GM18499 (cell line): ENCODE measurements at regions not wholly inside any gene's neighbourhood (a gene's known extent, or its start where the extent isn't known, plus 50 kb on each side); places are given as distances from the start of the nearest gene placed in this dataset.
"Not testable (repeated sequence)": the region's sequence is repeated elsewhere in the genome, so short reads cannot be mapped to it uniquely, and the experiment has no call there.

Experiments
- ATAC-seq: cut with Tn5 transposase; IDR thresholded peaks from one replicate; pipeline ENCODE4 v1.9.1; 2021; ENCODE audit warnings: moderate number of reproducible peaks; ENCODE audit not compliant: insufficient read depth, unreplicated experiment

DNA sequence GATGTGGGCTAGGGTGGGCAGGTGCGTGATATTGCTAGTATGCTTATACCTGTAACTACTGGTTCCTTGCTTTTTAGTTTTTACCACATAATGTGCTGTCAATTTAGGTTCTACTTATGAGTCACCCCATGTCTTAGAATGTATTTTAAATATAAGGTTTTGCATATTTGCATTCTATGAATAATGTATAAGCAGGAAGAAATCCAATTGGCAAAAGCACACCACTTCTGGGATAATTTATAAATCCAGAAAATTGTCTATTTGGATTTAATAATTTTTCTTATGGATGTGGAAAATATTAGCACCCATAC lies 421.6 kb downstream of the PCDH7 start:
- ATAC-seq: no peak

- no peak for ATAC-seq
Measured at GRCh38 chr4:31146366-31146765, 426.2 kb downstream of the PCDH7 start.

- no peak for ATAC-seq
Measured at GRCh38 chr4:31148990-31149389, 428.8 kb downstream of the PCDH7 start.

- no peak for ATAC-seq
Measured at GRCh38 chr4:31156221-31156620, 436.1 kb downstream of the PCDH7 start.

- ATAC-seq: no peak
Measured at GRCh38 chr4:31160146-31160545, 440.0 kb downstream of the PCDH7 start.

- no peak for ATAC-seq
Measured at GRCh38 chr4:31169846-31170245, 449.7 kb downstream of the PCDH7 start.

- ATAC-seq: no peak
Measured at GRCh38 chr4:31171362-31171761, 451.2 kb downstream of the PCDH7 start.

DNA sequence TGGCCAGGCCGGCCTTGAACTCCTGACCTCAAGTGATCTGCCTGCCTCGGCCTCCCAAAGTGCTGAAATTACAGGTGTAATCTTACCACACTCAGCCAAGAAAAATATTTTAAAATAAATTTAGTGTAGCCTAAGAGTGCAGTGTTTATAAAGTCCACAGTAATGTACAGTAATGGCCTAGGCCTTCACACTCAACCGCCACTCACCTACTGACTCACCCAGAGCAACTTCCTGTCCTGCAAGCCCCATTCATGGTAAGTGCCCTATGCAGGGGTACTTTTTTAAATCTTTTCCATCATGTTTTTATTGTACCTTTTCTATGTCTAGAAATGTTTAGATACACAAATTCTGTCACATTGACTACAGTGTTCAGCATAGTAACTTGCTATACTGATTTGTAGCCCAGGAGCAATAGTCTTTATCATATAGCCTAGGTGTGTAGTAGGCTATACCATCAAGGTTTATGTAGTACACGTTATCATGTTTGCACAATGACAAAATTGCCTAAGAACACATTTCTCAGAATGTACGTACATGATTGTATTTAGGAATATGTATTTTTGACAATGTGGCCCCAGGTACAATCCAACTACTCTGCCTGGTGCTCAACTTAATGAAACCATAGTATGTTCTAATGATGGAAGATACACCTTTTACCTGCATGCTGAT lies 455.2 kb downstream of the PCDH7 start:
- no peak for ATAC-seq

GRCh38 chr4:31183256-31183655 lies 463.1 kb downstream of the PCDH7 start:
- ATAC-seq: no peak

- no peak for ATAC-seq
Measured at GRCh38 chr4:31185014-31185585, 464.9 kb downstream of the PCDH7 start.

- ATAC-seq: no peak
Measured at GRCh38 chr4:31187979-31188378, 467.8 kb downstream of the PCDH7 start.

- no peak for ATAC-seq
Measured at GRCh38 chr4:31189938-31190337, 469.8 kb downstream of the PCDH7 start.

GRCh38 chr4:31190671-31191070 lies 470.5 kb downstream of the PCDH7 start:
- no peak for ATAC-seq

DNA sequence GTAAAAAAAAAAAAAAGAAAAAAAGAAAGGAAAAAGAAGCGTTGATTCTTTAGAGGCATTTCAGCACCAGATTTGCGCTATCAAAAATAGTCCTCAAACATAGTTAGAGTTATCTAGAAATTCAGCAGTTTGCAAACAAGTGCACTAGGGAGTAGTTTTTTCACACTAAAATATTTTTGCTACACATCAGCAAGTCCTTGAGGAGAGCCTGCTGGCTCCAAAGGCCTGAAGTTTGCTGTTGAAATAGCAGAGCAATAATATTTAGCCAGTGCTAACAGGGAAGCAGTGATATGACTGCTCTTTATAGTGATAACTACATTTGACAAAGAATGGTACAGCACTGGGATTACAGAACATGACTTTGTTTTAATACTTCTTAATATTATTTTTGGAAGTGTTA lies 472.2 kb downstream of the PCDH7 start:
- ATAC-seq: no peak

- ATAC-seq: no peak
Measured at GRCh38 chr4:31193521-31193920, 473.4 kb downstream of the PCDH7 start.

- no peak for ATAC-seq
Measured at GRCh38 chr4:31194823-31195222, 474.7 kb downstream of the PCDH7 start.

GRCh38 chr4:31199644-31200043 lies 479.5 kb downstream of the PCDH7 start:
- no peak for ATAC-seq

GRCh38 chr4:31202054-31202453 lies 481.9 kb downstream of the PCDH7 start:
- ATAC-seq: not testable (repeated sequence)

DNA sequence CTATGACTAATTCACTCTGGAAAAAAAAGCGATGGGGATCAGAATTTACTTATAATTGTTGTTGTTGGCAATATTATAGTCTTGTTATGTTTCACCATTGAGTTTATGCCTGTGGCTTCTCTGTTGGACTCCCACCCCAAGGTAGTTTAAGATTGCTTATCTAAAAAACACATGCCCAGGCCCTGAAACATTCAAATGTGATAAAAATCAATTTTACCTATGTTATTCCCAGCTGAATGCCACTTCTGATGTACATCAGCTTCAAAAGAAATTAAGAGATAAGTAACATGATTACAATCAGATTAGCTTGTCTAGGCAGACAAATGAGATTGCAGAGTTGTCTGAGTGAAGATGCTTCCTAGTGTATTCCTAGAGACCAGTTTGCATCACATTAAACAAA lies 484.7 kb downstream of the PCDH7 start:
- ATAC-seq: no peak

DNA sequence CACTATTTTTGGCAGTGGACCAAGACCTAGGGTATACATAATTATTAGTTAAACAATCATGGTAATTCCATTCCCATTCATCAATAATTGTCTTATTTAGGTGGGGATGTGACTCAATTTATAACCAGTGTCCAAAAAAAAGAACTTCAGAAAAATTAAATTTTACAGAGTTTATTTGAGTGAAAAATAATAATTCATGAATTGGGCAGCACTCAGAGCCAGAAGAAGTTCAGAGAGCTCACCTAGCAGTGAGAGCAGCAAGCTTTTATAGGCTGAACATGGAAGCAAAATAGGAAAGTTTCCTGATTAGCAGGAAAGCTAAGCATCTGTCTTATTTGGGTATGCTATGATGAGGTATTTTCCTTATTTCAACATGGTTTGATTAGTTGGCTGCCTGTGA lies 500.8 kb downstream of the PCDH7 start:
- ATAC-seq: no peak

- ATAC-seq: no peak
Measured at GRCh38 chr4:31228068-31228467, 507.9 kb downstream of the PCDH7 start.

DNA sequence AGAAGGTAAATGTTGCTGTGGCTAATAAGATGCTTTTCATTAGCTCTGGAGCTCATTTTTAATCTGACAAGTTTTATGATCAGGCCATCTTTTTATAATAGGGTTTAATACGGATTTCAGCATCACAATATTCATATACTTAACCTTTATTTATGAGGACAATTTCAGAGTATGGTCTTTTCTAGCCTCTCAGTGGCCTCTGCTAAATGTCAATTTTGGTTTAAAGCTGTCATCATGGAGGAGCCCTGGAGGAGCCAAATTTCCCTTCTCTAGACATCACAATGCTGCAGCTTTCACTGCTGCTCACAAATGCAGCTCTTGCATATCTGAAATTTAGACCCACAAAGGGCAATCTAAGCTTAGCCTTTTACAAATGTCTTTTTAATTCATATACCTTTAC lies 510.4 kb downstream of the PCDH7 start:
- no peak for ATAC-seq

- ATAC-seq: peak; percentile 59
Measured at GRCh38 chr4:31234494-31234893, 514.3 kb downstream of the PCDH7 start.
